HG03045 (cell line): ENCODE measurements at regions not wholly inside any gene's neighbourhood (a gene's known extent, or its start where the extent isn't known, plus 50 kb on each side); places are given as distances from the start of the nearest gene placed in this dataset.
"Not testable (repeated sequence)": the region's sequence is repeated elsewhere in the genome, so short reads cannot be mapped to it uniquely, and the experiment has no call there.

Experiments used
- ATAC-seq: cut with Tn5 transposase; IDR thresholded peaks from one replicate; pipeline ENCODE4 v1.9.1; 2021; ENCODE audit warnings: mild to moderate bottlenecking, moderate library complexity; ENCODE audit not compliant: unreplicated experiment

GRCh38 chr15:39399600-39399999 lies 181.3 kb upstream of the THBS1 start:
- ATAC-seq: no peak

- no peak for ATAC-seq
Measured at GRCh38 chr15:39400002-39400401, 180.9 kb upstream of the THBS1 start.

GRCh38 chr15:39400821-39401550 lies 179.9 kb upstream of the THBS1 start:
- no peak for ATAC-seq

- ATAC-seq: no peak
Measured at GRCh38 chr15:39403640-39404117, 177.2 kb upstream of the THBS1 start.

- ATAC-seq: no peak
Measured at GRCh38 chr15:39404767-39405181, 176.1 kb upstream of the THBS1 start.

GRCh38 chr15:39406485-39406884 lies 174.4 kb upstream of the THBS1 start:
- ATAC-seq: peak; percentile 65

GRCh38 chr15:39407116-39407515 lies 173.8 kb upstream of the THBS1 start:
- ATAC-seq: no peak

GRCh38 chr15:39409876-39410530 lies 170.9 kb upstream of the THBS1 start:
- no peak for ATAC-seq

- ATAC-seq: peak; percentile 96
Measured at GRCh38 chr15:39411102-39411989, 169.5 kb upstream of the THBS1 start.

- ATAC-seq: no peak
Measured at GRCh38 chr15:39413558-39413957, 167.3 kb upstream of the THBS1 start.

GRCh38 chr15:39414201-39414600 lies 166.7 kb upstream of the THBS1 start:
- no peak for ATAC-seq

- ATAC-seq: no peak
Measured at GRCh38 chr15:39415634-39416033, 165.2 kb upstream of the THBS1 start.

GRCh38 chr15:39416258-39416657 lies 164.6 kb upstream of the THBS1 start:
- ATAC-seq: no peak

- ATAC-seq: no peak
Measured at GRCh38 chr15:39417366-39418134, 163.3 kb upstream of the THBS1 start.

GRCh38 chr15:39419651-39420050 lies 161.2 kb upstream of the THBS1 start:
- ATAC-seq: no peak

GRCh38 chr15:39420123-39420852 lies 160.6 kb upstream of the THBS1 start:
- not testable (repeated sequence) for ATAC-seq

- not testable (repeated sequence) for ATAC-seq
Measured at GRCh38 chr15:39420853-39421192, 160.1 kb upstream of the THBS1 start.

- ATAC-seq: peak; percentile 81
Measured at GRCh38 chr15:39426552-39427532, 154.0 kb upstream of the THBS1 start.

- no peak for ATAC-seq
Measured at GRCh38 chr15:39427705-39428104, 153.2 kb upstream of the THBS1 start.
